Fibroblast of lung (primary cell): ENCODE measurements at regions not wholly inside any gene's neighbourhood (a gene's known extent, or its start where the extent isn't known, plus 50 kb on each side); places are given as distances from the start of the nearest gene placed in this dataset.

Source experiments
- EZH2 ChIP-seq: IDR thresholded peaks from 2 replicates; pipeline ENCODE4 v1.5.1; 2012; ENCODE audit warnings: low read length, control low read depth, mild to moderate bottlenecking; ENCODE audit errors: missing control alignments
- TF ChIP-seq, protein P1 (sequence below), 2 donors: IDR thresholded peaks in 1 of 2; conservative IDR thresholded peaks in 1 of 2; 1 replicate in 1 of 2; 2 replicates in 1 of 2; pipeline ENCODE4 v1.5.1; 2011 to 2012; ENCODE audit warnings: low read length in 2 of 2, control low read depth in 1 of 2, inconsistent platforms in 1 of 2, low read depth in 1 of 2, mild to moderate bottlenecking in 1 of 2

DNA sequence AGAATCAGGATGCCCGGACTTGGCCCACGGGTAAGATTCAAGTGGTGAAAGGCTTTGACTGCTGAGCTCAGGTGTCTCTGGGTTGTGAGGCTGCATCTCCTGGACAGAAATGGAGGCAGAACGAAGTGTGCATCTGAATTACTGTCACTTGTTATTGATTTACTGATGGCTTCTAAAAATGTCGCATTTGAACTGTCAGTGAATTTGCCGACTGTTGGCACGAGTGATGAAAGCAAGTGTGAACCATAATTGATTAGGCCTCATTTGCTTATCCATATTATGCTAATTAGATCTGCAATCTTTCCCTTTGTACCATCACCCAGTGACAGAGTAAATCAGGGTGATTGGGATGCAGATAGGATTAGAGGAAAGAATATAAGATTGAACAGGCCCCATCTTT, 252.4 kb downstream of the NUF2 start:
- TF ChIP-seq, protein P1, sequence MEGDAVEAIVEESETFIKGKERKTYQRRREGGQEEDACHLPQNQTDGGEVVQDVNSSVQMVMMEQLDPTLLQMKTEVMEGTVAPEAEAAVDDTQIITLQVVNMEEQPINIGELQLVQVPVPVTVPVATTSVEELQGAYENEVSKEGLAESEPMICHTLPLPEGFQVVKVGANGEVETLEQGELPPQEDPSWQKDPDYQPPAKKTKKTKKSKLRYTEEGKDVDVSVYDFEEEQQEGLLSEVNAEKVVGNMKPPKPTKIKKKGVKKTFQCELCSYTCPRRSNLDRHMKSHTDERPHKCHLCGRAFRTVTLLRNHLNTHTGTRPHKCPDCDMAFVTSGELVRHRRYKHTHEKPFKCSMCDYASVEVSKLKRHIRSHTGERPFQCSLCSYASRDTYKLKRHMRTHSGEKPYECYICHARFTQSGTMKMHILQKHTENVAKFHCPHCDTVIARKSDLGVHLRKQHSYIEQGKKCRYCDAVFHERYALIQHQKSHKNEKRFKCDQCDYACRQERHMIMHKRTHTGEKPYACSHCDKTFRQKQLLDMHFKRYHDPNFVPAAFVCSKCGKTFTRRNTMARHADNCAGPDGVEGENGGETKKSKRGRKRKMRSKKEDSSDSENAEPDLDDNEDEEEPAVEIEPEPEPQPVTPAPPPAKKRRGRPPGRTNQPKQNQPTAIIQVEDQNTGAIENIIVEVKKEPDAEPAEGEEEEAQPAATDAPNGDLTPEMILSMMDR (conservative IDR thresholded peaks at IDR 0.05 in 1 of 2, IDR thresholded peaks at IDR 0.05 in 1 of 2; ENCODE audit: low read depth in 1 of 2, low read length in 2 of 2): no peak
- TF ChIP-seq EZH2: no peak
